ENCODE measurements at regions not wholly inside any gene's neighbourhood (a gene's known extent, or its start where the extent isn't known, plus 50 kb on each side); places are given as distances from the start of the nearest gene placed in this dataset.

GRCh38 chr2:234550511-234551107 is 53.7 kb upstream of the ARL4C start:
- peak; percentile 86 for DNase-seq

DNA sequence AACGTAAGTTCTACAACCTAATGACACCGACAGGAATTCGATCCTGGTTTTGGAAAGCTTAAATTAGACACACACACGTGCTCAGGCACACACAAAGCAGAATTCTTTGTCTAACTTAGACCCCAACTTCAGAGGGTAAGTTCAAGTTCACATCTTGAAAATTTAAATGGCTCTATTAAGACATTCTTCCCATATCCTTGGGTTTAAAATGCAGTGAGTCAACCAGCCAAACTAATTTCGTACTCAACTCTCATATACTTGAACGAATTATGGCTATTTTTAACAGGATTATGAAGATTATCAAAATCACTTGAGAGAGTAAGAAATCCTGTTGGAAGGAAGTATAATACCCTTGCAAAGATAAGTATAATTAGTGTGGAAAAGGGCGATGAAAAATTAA is 53.2 kb upstream of the ARL4C start:
- DNase-seq: no peak

- DNase-seq: no peak
These were observed 52.0 kb upstream of the ARL4C start for GRCh38 chr2:234548695-234549420.

- no peak for DNase-seq
These were observed 49.9 kb upstream of the ARL4C start for GRCh38 chr2:234546770-234547169.
